ENCODE measurements at regions not wholly inside any gene's neighbourhood (a gene's known extent, or its start where the extent isn't known, plus 50 kb on each side); places are given as distances from the start of the nearest gene placed in this dataset.

DNA sequence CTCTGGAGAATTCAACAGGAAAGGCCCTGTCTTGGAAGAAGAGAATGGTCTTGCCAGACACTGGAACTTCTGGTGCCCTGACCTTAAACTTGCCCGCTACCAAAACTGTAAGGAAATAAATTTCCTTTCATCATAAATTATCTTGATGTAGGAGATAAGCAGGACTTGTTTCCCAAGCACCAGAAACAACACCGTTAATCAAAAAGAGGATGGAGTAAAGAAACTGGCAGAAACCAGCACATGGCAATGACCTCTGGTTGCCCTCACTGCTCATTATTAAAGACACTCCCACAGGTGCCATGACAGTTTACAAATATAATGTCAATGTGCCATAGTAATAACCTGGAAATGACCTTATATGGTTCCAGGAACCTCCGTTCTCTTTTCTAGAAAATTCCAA is 426.1 kb downstream of the EDEM1 start:
- TF ChIP-seq Cebpa-rat (IDR thresholded peaks at IDR 0.05): no peak
- no peak overlapping the region for H3K4me2 ChIP-seq
- no peak overlapping the region for H3K4me3 ChIP-seq
- H3K9me3 ChIP-seq (replicated peaks in 1 of 11): peaks cover 0 to 4% (median 0%) of the 10 kb centered on the region in 11 experiments; a peak in 2 of 22 replicates
- H3K36me3 ChIP-seq: no peaks in the 10 kb centered on the region
- H3K27me3 ChIP-seq: no peaks in the 10 kb centered on the region
- H3K4me1 ChIP-seq: peaks cover 0 to 8% (median 0%) of the 10 kb centered on the region in 10 experiments; a peak in 2 of 20 replicates
- H4K20me1 ChIP-seq: no peaks in the 10 kb centered on the region
- no peak overlapping the region for H3K27ac ChIP-seq
- no peak overlapping the region for H3K9ac ChIP-seq

DNA sequence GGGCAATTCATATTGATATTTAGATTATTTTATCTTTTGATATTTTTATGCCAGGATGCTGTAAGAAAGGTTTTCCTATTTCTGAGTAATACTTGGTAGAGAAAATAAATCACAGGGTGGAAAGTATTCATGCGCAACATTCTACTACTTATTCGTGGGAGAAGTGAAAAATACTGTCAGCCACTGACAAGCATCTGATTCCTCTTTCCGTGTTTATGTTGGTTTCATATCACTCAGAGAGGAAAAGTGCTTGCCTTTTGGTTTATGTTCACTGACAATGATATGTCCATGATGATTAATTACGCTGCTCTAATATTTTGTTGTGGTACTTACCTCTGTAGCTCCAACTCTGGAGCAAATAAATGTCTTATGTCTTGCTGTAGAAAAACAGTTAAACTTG is 429.4 kb downstream of the EDEM1 start:
- H3K27ac ChIP-seq: no peak overlapping the region
- no peak overlapping the region for H3K9ac ChIP-seq
- TF ChIP-seq Cebpa-rat (IDR thresholded peaks at IDR 0.05): no peak
- no peak overlapping the region for H3K4me3 ChIP-seq
- no peak overlapping the region for H3K4me2 ChIP-seq
- H3K36me3 ChIP-seq: no peaks in the 10 kb centered on the region
- peaks cover 0 to 8% (median 0%) of the 10 kb centered on the region in 10 experiments; a peak in 2 of 20 replicates for H3K4me1 ChIP-seq
- H4K20me1 ChIP-seq: no peaks in the 10 kb centered on the region
- no peaks in the 10 kb centered on the region for H3K27me3 ChIP-seq
- H3K9me3 ChIP-seq (replicated peaks in 1 of 11): no peaks in the 10 kb centered on the region; a peak in 1 of 22 replicates

DNA sequence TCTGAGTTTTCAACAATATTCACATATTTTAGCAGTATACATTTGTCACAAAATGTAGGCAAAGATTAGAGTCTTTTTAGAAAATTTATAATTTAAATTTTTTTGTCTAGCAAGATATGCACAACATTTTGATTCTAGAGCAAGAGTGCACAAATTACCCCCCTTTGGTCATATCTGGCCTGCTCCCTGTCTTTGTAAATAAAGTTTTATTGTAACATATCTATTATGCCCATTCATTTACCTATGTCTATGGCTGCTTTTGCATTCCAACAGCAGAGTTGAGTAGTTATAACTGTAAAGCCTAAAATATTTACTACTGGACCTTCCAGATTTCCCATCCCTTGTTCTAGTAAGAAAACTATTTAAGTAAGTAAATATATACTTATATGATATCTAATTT is 430.7 kb downstream of the EDEM1 start:
- TF ChIP-seq Cebpa-rat (IDR thresholded peaks at IDR 0.05): no peak
- no peaks in the 10 kb centered on the region for H3K36me3 ChIP-seq

DNA sequence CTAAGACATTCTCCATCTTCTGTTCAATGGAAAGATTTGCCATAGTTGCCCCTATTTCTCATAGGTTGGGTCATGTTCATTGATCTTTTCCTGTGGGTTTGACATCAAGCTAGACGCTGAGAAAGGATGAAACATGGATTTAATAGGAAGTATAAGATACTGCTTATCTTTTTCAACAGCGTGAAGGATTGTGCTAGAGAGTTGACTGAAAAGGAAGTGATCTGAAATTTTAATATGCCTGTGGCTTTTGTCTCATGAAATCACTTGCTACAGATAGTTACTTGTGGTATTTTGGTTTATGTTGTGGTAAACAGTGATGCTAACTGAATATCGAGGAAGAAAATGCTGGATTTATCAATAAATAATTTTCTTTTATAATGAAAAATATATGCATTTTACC is 442.9 kb downstream of the EDEM1 start:
- Histone ChIP-seq H3K9me3 (replicated peaks in 1 of 11) (0 out of 22 replicates have a peak, but pooled peaks cover 0 to 3% (median 0%) of the 10 kb centered on the region in 11 experiments), H3K4me3 (no peak overlapping the region), H3K27me3 (no peaks in the 10 kb centered on the region), H3K4me1 (no peaks in the 10 kb centered on the region), H4K20me1 (no peaks in the 10 kb centered on the region), H3K9ac (no peak overlapping the region), H3K27ac (no peak overlapping the region), H3K36me3 (no peaks in the 10 kb centered on the region), H3K4me2 (no peak overlapping the region)
- no peak for TF ChIP-seq Cebpa-rat (IDR thresholded peaks at IDR 0.05)

More for the DNA sequence above, 430.7 kb downstream of the EDEM1 start:
- Histone ChIP-seq H3K27me3 (no peaks in the 10 kb centered on the region), H4K20me1 (no peaks in the 10 kb centered on the region), H3K4me3 (no peak overlapping the region), H3K9ac (no peak overlapping the region), H3K4me1 (peaks cover 0 to 8% (median 0%) of the 10 kb centered on the region in 10 experiments; a peak in 2 of 20 replicates), H3K27ac (no peak overlapping the region), H3K4me2 (no peak overlapping the region), H3K9me3 (replicated peaks in 1 of 11) (peaks cover 0 to 4% (median 0%) of the 10 kb centered on the region in 11 experiments; a peak in 1 of 22 replicates)

DNA sequence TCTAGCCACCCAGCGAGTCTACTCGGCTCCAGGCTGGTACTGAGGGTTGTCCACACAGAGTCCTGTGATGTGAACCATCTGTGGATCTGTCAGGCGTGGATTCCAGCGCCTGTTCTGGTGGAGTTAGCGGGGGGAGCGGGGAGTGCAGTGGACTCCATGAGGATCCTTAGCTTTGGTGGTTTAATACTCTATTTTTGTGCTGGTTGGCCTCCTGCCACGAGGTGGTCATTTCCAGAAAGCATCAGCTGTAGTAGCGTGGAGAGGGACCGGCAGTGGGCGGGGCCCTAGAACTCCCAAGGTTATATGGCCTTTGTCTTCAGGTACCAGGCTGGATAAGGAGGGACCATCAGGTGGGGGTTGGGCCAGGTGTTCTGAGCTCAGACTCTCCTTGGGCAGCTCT is 446.5 kb downstream of the EDEM1 start:
- Histone ChIP-seq H3K9ac (no peak overlapping the region), H3K36me3 (no peaks in the 10 kb centered on the region), H3K4me1 (no peaks in the 10 kb centered on the region), H3K27ac (no peak overlapping the region), H3K27me3 (no peaks in the 10 kb centered on the region), H4K20me1 (no peaks in the 10 kb centered on the region), H3K9me3 (replicated peaks in 1 of 11) (peaks cover 0 to 15% (median 6%) of the 10 kb centered on the region in 11 experiments; a peak in 9 of 22 replicates), H3K4me2 (no peak overlapping the region), H3K4me3 (no peak overlapping the region)
- TF ChIP-seq Cebpa-rat (IDR thresholded peaks at IDR 0.05): no peak

DNA sequence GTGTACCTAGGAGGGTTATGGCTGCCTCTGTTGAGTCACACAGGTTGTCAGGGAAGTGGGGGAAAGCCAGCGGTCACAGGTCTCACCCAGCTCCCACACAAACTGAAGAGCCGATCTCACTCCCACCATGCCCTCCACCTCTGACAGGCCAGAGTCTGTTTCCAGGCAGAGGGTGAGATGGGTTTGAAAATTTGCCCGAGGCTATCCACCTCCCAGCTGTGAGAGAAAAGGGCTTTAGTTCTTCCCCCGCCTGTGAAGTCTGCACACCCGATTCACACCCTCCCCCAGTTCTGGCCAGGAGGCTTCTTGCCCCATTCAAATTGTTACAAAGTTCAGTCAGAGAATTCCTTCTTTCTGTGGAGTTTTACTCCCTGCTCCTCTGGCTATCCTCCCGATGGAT is 446.9 kb downstream of the EDEM1 start:
- no peak overlapping the region for H3K9ac ChIP-seq
- H3K4me2 ChIP-seq: no peak overlapping the region
- no peaks in the 10 kb centered on the region for H3K36me3 ChIP-seq
- H3K27me3 ChIP-seq: no peaks in the 10 kb centered on the region
- peaks cover 0 to 15% (median 8%) of the 10 kb centered on the region in 11 experiments; a peak in 9 of 22 replicates for H3K9me3 ChIP-seq (replicated peaks in 1 of 11)
- no peaks in the 10 kb centered on the region for H3K4me1 ChIP-seq
- no peak overlapping the region for H3K4me3 ChIP-seq
- no peaks in the 10 kb centered on the region for H4K20me1 ChIP-seq
- TF ChIP-seq Cebpa-rat (IDR thresholded peaks at IDR 0.05): no peak
- no peak overlapping the region for H3K27ac ChIP-seq

DNA sequence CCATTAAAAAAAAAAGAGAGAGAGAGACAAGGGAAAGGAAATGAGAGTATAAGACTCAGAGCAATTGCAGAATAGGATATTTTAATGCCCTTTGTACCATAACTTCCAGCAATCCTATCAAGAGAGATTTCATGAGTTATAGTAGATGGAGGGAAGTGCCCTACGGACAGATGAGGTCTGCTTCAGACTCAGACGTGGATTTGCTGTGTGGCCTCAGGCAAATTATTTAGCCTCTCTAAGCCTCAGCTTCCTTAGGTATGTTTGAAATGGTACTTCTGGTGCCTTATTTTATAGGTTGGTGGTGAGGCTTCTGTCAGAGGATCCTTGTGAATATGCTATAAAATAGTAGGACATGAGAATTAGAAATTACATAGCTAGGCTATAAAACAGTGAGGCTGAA is 448.2 kb downstream of the EDEM1 start:
- H3K9ac ChIP-seq: no peak overlapping the region
- H3K27me3 ChIP-seq: no peaks in the 10 kb centered on the region
- no peaks in the 10 kb centered on the region for H3K36me3 ChIP-seq
- no peak overlapping the region for H3K4me2 ChIP-seq
- peaks cover 0 to 19% (median 9%) of the 10 kb centered on the region in 11 experiments; a peak in 11 of 22 replicates for H3K9me3 ChIP-seq (replicated peaks in 1 of 11)
- H3K4me3 ChIP-seq: no peak overlapping the region
- no peaks in the 10 kb centered on the region for H4K20me1 ChIP-seq
- no peak overlapping the region for H3K27ac ChIP-seq
- TF ChIP-seq Cebpa-rat (IDR thresholded peaks at IDR 0.05): no peak
- no peaks in the 10 kb centered on the region for H3K4me1 ChIP-seq

DNA sequence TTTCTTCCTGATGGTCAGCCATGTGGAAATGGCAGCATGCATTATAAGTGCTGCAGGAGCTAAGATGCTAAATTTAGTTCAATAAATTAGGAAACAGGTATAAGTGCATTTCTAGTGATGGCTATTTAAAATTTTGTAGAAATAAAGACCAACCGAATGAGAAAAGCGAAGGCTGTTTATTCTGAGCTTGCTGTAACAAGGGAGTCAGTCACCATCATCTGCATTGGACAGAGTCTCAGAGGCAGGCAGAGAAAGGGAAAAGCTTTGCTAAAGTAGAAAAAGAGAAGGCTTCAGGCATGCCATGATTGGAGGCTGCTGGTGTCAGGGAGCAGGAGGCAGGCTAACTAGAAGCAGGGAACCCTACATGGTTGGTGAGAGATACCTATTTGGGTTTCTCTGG is 451.0 kb downstream of the EDEM1 start:
- H3K36me3 ChIP-seq: no peaks in the 10 kb centered on the region
- TF ChIP-seq Cebpa-rat (IDR thresholded peaks at IDR 0.05): no peak

DNA sequence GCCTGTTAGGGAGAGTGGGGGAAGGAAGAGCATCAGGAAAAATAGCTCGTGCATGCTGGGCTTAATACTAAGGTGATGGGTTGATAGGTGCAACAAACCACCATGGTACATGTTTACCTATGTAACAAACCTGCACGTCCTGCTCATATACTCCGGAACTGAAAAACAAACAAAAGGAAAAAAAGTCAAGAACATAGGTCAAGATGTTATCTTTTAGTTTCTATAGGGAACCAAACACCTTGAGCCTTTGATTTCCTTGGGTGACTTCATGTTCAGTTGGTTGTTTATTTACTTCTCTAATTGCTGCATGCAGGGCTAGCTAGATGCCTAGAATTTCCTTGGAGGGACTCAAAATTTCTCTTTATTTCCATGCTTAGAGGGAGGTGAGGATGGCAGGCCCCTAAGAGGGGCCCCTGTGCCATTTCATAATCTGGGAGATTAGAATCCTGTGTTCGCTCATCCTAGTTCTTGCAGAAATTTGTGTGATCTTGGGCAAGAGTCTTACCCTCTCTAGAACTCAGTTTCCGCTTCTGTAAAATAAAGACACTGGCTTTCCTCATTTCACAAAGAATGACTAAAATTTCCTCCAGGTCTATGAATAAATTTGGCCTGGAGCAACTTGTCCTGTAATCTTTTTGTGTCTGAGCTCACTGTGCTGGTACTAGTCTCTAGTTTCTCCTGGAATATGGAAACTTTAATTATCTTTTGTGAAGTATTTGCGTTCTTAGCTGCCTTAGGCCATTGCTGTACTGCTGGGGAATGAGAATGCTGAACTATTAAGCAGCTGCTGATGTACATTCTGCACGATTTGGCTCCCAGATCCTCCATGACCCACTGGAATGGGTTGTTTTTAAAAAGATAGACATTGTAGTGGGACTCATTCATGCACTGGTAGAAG is 457.5 kb downstream of the EDEM1 start:
- H3K4me2 ChIP-seq: no peak overlapping the region
- H3K4me1 ChIP-seq: no peaks in the 10 kb centered on the region
- no peaks in the 10 kb centered on the region for H3K36me3 ChIP-seq
- peaks cover 0 to 13% (median 0%) of the 10 kb centered on the region in 11 experiments; a peak in 3 of 22 replicates for H3K9me3 ChIP-seq (replicated peaks in 1 of 11)
- no peak overlapping the region for H3K9ac ChIP-seq
- H4K20me1 ChIP-seq: no peaks in the 10 kb centered on the region
- no peak for TF ChIP-seq Cebpa-rat (IDR thresholded peaks at IDR 0.05)
- H3K27ac ChIP-seq: no peak overlapping the region
- no peaks in the 10 kb centered on the region for H3K27me3 ChIP-seq
- H3K4me3 ChIP-seq: no peak overlapping the region

More for the DNA sequence above, 451.0 kb downstream of the EDEM1 start:
- no peaks in the 10 kb centered on the region for H3K4me1 ChIP-seq
- H3K9ac ChIP-seq: no peak overlapping the region
- H3K9me3 ChIP-seq (replicated peaks in 1 of 11): peaks cover 0 to 28% (median 10%) of the 10 kb centered on the region in 11 experiments; a peak in 11 of 22 replicates
- H3K4me3 ChIP-seq: no peak overlapping the region
- H3K27me3 ChIP-seq: no peaks in the 10 kb centered on the region
- no peak overlapping the region for H3K27ac ChIP-seq
- no peaks in the 10 kb centered on the region for H4K20me1 ChIP-seq
- H3K4me2 ChIP-seq: no peak overlapping the region

Measured in BLaER1 treated with 17β-estradiol and CSF1 and Interleukin-3, amounts not matched to agents 10 nM and 100 nM (cell line).